ENCODE measurements at regions not wholly inside any gene's neighbourhood (a gene's known extent, or its start where the extent isn't known, plus 50 kb on each side); places are given as distances from the start of the nearest gene placed in this dataset.

DNA sequence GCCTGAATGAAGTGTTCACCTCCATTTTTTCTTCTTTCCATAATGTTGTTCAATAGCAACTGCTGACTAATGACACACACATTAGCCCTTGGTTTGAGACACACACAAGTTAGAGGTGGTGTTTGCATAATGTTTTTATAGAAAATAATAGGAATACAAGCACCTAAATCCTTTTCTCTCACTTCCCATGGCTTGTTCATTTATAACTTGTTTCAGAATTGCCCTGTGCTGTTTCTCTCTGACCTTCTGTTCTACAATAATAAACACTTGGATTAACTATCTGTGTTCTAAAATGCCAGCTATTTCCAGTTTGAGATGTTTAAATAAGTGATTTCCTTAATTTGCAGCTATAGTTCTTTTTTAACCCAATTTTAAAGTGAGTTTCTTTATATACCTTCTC lies 525.1 kb upstream of the ROBO2 start:
- TF ChIP-seq, protein P1, sequence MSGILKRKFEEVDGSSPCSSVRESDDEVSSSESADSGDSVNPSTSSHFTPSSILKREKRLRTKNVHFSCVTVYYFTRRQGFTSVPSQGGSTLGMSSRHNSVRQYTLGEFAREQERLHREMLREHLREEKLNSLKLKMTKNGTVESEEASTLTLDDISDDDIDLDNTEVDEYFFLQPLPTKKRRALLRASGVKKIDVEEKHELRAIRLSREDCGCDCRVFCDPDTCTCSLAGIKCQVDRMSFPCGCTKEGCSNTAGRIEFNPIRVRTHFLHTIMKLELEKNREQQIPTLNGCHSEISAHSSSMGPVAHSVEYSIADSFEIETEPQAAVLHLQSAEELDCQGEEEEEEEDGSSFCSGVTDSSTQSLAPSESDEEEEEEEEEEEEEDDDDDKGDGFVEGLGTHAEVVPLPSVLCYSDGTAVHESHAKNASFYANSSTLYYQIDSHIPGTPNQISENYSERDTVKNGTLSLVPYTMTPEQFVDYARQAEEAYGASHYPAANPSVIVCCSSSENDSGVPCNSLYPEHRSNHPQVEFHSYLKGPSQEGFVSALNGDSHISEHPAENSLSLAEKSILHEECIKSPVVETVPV (CRISPR knock-in tag; IDR thresholded peaks at IDR 0.05): no peak
- TF ChIP-seq POU6F1 (CRISPR knock-in tag; IDR thresholded peaks at IDR 0.05; ENCODE audit: borderline replicate concordance, low read depth) (no peak), RARB (CRISPR knock-in tag; IDR thresholded peaks at IDR 0.05) (no peak), SNAI2 (CRISPR knock-in tag; IDR thresholded peaks at IDR 0.05) (no peak), ZNF70 (CRISPR knock-in tag; IDR thresholded peaks at IDR 0.05) (no peak), ZNF8 (CRISPR knock-in tag; IDR thresholded peaks at IDR 0.05) (no peak), TCF4 (CRISPR knock-in tag; IDR thresholded peaks at IDR 0.05; ENCODE audit: borderline replicate concordance) (no peak), ZFP3 (CRISPR knock-in tag; IDR thresholded peaks at IDR 0.05) (no peak), ZFP30 (CRISPR knock-in tag; IDR thresholded peaks at IDR 0.05) (no peak), PATZ1 (CRISPR knock-in tag; IDR thresholded peaks at IDR 0.05; ENCODE audit: borderline replicate concordance) (no peak), ZNF565 (CRISPR knock-in tag; conservative IDR thresholded peaks at IDR 0.05; ENCODE audit: low read depth) (no peak), ISL1 (CRISPR knock-in tag; IDR thresholded peaks at IDR 0.05) (no peak), PPARA (CRISPR knock-in tag; IDR thresholded peaks at IDR 0.05; ENCODE audit: borderline replicate concordance) (no peak), ZC3H10 (CRISPR knock-in tag; IDR thresholded peaks at IDR 0.05) (no peak), BACH2 (CRISPR knock-in tag; IDR thresholded peaks at IDR 0.05; ENCODE audit: borderline replicate concordance) (no peak), OSR1 (CRISPR knock-in tag; IDR thresholded peaks at IDR 0.05) (no peak), GLIS3 (CRISPR knock-in tag; IDR thresholded peaks at IDR 0.05) (no peak)
- TF ChIP-seq, protein P2, sequence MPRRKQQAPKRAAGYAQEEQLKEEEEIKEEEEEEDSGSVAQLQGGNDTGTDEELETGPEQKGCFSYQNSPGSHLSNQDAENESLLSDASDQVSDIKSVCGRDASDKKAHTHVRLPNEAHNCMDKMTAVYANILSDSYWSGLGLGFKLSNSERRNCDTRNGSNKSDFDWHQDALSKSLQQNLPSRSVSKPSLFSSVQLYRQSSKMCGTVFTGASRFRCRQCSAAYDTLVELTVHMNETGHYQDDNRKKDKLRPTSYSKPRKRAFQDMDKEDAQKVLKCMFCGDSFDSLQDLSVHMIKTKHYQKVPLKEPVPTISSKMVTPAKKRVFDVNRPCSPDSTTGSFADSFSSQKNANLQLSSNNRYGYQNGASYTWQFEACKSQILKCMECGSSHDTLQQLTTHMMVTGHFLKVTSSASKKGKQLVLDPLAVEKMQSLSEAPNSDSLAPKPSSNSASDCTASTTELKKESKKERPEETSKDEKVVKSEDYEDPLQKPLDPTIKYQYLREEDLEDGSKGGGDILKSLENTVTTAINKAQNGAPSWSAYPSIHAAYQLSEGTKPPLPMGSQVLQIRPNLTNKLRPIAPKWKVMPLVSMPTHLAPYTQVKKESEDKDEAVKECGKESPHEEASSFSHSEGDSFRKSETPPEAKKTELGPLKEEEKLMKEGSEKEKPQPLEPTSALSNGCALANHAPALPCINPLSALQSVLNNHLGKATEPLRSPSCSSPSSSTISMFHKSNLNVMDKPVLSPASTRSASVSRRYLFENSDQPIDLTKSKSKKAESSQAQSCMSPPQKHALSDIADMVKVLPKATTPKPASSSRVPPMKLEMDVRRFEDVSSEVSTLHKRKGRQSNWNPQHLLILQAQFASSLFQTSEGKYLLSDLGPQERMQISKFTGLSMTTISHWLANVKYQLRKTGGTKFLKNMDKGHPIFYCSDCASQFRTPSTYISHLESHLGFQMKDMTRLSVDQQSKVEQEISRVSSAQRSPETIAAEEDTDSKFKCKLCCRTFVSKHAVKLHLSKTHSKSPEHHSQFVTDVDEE (CRISPR knock-in tag; IDR thresholded peaks at IDR 0.05): no peak
- ATAC-seq: no peak

GRCh38 chr3:76523337-76523736 lies 516.6 kb upstream of the ROBO2 start:
- TF ChIP-seq TCF4 (CRISPR knock-in tag; IDR thresholded peaks at IDR 0.05; ENCODE audit: borderline replicate concordance): no peak
- no peak for TF ChIP-seq CSDC2 (CRISPR knock-in tag; IDR thresholded peaks at IDR 0.05)
- no peak for TF ChIP-seq GLIS3 (CRISPR knock-in tag; IDR thresholded peaks at IDR 0.05)
- no peak for TF ChIP-seq ZC3H10 (CRISPR knock-in tag; IDR thresholded peaks at IDR 0.05)
- no peak for TF ChIP-seq ZNF565 (CRISPR knock-in tag; conservative IDR thresholded peaks at IDR 0.05; ENCODE audit: low read depth)
- no peak for TF ChIP-seq PPARA (CRISPR knock-in tag; IDR thresholded peaks at IDR 0.05; ENCODE audit: borderline replicate concordance)
- TF ChIP-seq, protein P2 (CRISPR knock-in tag; IDR thresholded peaks at IDR 0.05): no peak
- TF ChIP-seq, protein P1 (CRISPR knock-in tag; IDR thresholded peaks at IDR 0.05): no peak
- ATAC-seq: no peak

All from SK-N-SH treated with all-trans-retinoic acid at 6 μM for 48 hours (cell line).